ENCODE measurements at regions not wholly inside any gene's neighbourhood (a gene's known extent, or its start where the extent isn't known, plus 50 kb on each side); places are given as distances from the start of the nearest gene placed in this dataset.

- no peak for DNase-seq (ENCODE audit: low spot score)
- FAIRE-seq = peak; percentile 52
Measured at GRCh38 chr3:107106907-107107306, 270.3 kb upstream of the CCDC54 start.

- DNase-seq (ENCODE audit: low spot score) (no peak), FAIRE-seq (no peak)
Measured at GRCh38 chr3:107110596-107111305, 266.5 kb upstream of the CCDC54 start.

GRCh38 chr3:107111872-107112271, 265.4 kb upstream of the CCDC54 start:
- DNase-seq (ENCODE audit: low spot score) (no peak), FAIRE-seq (no peak)

GRCh38 chr3:107112356-107112755, 264.9 kb upstream of the CCDC54 start:
- DNase-seq (ENCODE audit: low spot score) = no peak
- no peak for FAIRE-seq

- DNase-seq (ENCODE audit: low spot score) (no peak), FAIRE-seq (no peak)
Measured at GRCh38 chr3:107116251-107116650, 261.0 kb upstream of the CCDC54 start.

GRCh38 chr3:107117156-107117555, 260.1 kb upstream of the CCDC54 start:
- FAIRE-seq (no peak), DNase-seq (ENCODE audit: low spot score) (no peak)

- FAIRE-seq (no peak), DNase-seq (ENCODE audit: low spot score) (peak; percentile 71)
Measured at GRCh38 chr3:107117922-107118536, 259.2 kb upstream of the CCDC54 start.

GRCh38 chr3:107124885-107125284, 252.4 kb upstream of the CCDC54 start:
- DNase-seq (ENCODE audit: low spot score) (peak; percentile 73), FAIRE-seq (peak; percentile 13)

- no peak for FAIRE-seq
Measured at GRCh38 chr3:107128946-107129345, 248.3 kb upstream of the CCDC54 start.

GRCh38 chr3:107130089-107130700, 247.0 kb upstream of the CCDC54 start:
- FAIRE-seq (peak; percentile 52), DNase-seq (ENCODE audit: low spot score) (no peak)

More at GRCh38 chr3:107128946-107129345, 248.3 kb upstream of the CCDC54 start:
- no peak for DNase-seq (ENCODE audit: low spot score)

GRCh38 chr3:107132674-107133073, 244.6 kb upstream of the CCDC54 start:
- DNase-seq (ENCODE audit: low spot score) (no peak), FAIRE-seq (no peak)

GRCh38 chr3:107133891-107134290, 243.3 kb upstream of the CCDC54 start:
- no peak for FAIRE-seq

GRCh38 chr3:107142171-107142570, 235.1 kb upstream of the CCDC54 start:
- FAIRE-seq (no peak), DNase-seq (ENCODE audit: low spot score) (no peak)

More at GRCh38 chr3:107133891-107134290, 243.3 kb upstream of the CCDC54 start:
- no peak for DNase-seq (ENCODE audit: low spot score)

- FAIRE-seq (no peak), DNase-seq (ENCODE audit: low spot score) (peak; percentile 50)
Measured at GRCh38 chr3:107142786-107143575, 234.3 kb upstream of the CCDC54 start.

- no peak for DNase-seq (ENCODE audit: low spot score)
- no peak for FAIRE-seq
Measured at GRCh38 chr3:107150675-107151074, 226.6 kb upstream of the CCDC54 start.

- FAIRE-seq = no peak
- no peak for DNase-seq (ENCODE audit: low spot score)
Measured at GRCh38 chr3:107153981-107154380, 223.3 kb upstream of the CCDC54 start.

- DNase-seq (ENCODE audit: low spot score) (no peak), FAIRE-seq (no peak)
Measured at GRCh38 chr3:107172411-107172810, 204.8 kb upstream of the CCDC54 start.

- FAIRE-seq = no peak
Measured at GRCh38 chr3:107184375-107184774, 192.9 kb upstream of the CCDC54 start.

GRCh38 chr3:107188262-107188661, 189.0 kb upstream of the CCDC54 start:
- DNase-seq (ENCODE audit: low spot score) = no peak
- no peak for FAIRE-seq

More at GRCh38 chr3:107184375-107184774, 192.9 kb upstream of the CCDC54 start:
- DNase-seq (ENCODE audit: low spot score) = no peak

- no peak for DNase-seq (ENCODE audit: low spot score)
- no peak for FAIRE-seq
Measured at GRCh38 chr3:107189158-107189791, 188.0 kb upstream of the CCDC54 start.

GRCh38 chr3:107193116-107193515, 184.1 kb upstream of the CCDC54 start:
- FAIRE-seq (peak; percentile 70), DNase-seq (ENCODE audit: low spot score) (no peak)

All from urothelium cell line (cell line).